K562 (cell line): ENCODE measurements at regions not wholly inside any gene's neighbourhood (a gene's known extent, or its start where the extent isn't known, plus 50 kb on each side); places are given as distances from the start of the nearest gene placed in this dataset.

Experiments
- ATAC-seq: fragments of 200-7000 bp; cut with Tn5 transposase; 3 replicates; pipeline ENCODE4 v1.9.1; 2020; ENCODE audit warnings: moderate library complexity
- BruUV-seq: library from RNA; stranded (reverse); fragments of 400-500 nt; replicated peaks from 2 replicates; lab custom pipeline; 2021; lab: Mats Ljungman, UMichigan
- CTCF ChIA-PET: fragments of 300-600 bp; formaldehyde crosslinking; extraction: SDS; loops from one replicate; lab custom pipeline; 2021; ENCODE audit warnings: low intra/inter-chr PET ratio; lab: Yijun Ruan, JAX
- POLR2A ChIA-PET: fragments of 300-600, 350-650 bp; sonication (Branson Sonifier 250); formaldehyde crosslinking; extraction: SDS; loops from one replicate; lab custom pipeline; 2021; ENCODE audit warnings: antibody characterized with exemption, inconsistent platforms; lab: Yijun Ruan, JAX
- DNase-seq, 4 experiments: peaks; one replicate each; pipeline versions ENCODE4 v3.0.0 to v3.0.0-alpha.2; 2011 to 2018; ENCODE audit warnings: low spot score in 3 of 4, mixed read lengths in 3 of 4; ENCODE audit errors: extremely low read depth in 1 of 4
- FAIRE-seq: peaks from 2 replicates; lab custom pipeline; 2011; peaks lifted over from hg19 to GRCh38; lab: Jason Lieb, UNC
- H2AFZ ChIP-seq: 2 replicates; pipeline ENCODE4 v1.6.0; 2011; ENCODE audit warnings: low read depth, low read length, control low read depth, inconsistent platforms
- H3K27ac ChIP-seq: fragments of 200-600 bp; 3 replicates; pipeline ENCODE4 v1.8.0; 2011; ENCODE audit warnings: low read depth, mild to moderate bottlenecking, control low read depth, inconsistent platforms, low read length, moderate library complexity, mixed read lengths; ENCODE audit errors: extremely low read depth
- H3K27me3 ChIP-seq, 2 experiments: fragments of 300-600 bp in 1 of 2; 2 replicates in 1 of 2; 3 replicates in 1 of 2; pipeline versions ENCODE4 v1.6.0 to v1.8.0; 2011; ENCODE audit warnings: inconsistent platforms in 2 of 2, low read length in 2 of 2, mild to moderate bottlenecking in 1 of 2, mixed read lengths in 1 of 2, moderate library complexity in 1 of 2; ENCODE audit not compliant: control insufficient read depth in 2 of 2, insufficient read depth in 2 of 2
- H3K36me3 ChIP-seq: fragments of 300-600 bp; 3 replicates; pipeline ENCODE4 v1.8.0; 2011; ENCODE audit warnings: mild to moderate bottlenecking, low read length, inconsistent platforms; ENCODE audit not compliant: control insufficient read depth, insufficient read depth
- H3K4me1 ChIP-seq, 2 experiments: fragments of 200-600 bp in 1 of 2; replicated peaks in 1 of 2; 2 replicates in 1 of 2; 3 replicates in 1 of 2; pipeline versions ENCODE4 v1.5.1 to v1.8.0; 2011; ENCODE audit warnings: inconsistent platforms in 2 of 2, low read length in 2 of 2, mild to moderate bottlenecking in 1 of 2, mixed read lengths in 1 of 2, moderate library complexity in 1 of 2; ENCODE audit not compliant: control insufficient read depth in 2 of 2, insufficient read depth in 2 of 2
- H3K4me2 ChIP-seq: 2 replicates; pipeline ENCODE4 v1.6.1; 2011; ENCODE audit warnings: low read length, control low read depth, inconsistent platforms, mixed read lengths; ENCODE audit not compliant: insufficient read depth
- H3K4me3 ChIP-seq: fragments of 200-600 bp; sonication (generic), shearing (Covaris generic); 2 replicates; pipeline ENCODE4 v1.5.1; 2016; ENCODE audit warnings: control low read depth, inconsistent platforms
- H3K79me2 ChIP-seq: fragments of 200-600 bp; 3 replicates; pipeline ENCODE4 v1.8.0; 2011; ENCODE audit warnings: low read length, inconsistent platforms; ENCODE audit not compliant: control insufficient read depth, insufficient read depth
- H3K9ac ChIP-seq, 2 experiments: 2 replicates each; pipeline versions ENCODE4 v1.6.0 to v1.6.1; 2011; ENCODE audit warnings: low read depth in 2 of 2, low read length in 2 of 2, control low read depth in 1 of 2, inconsistent platforms in 1 of 2, mild to moderate bottlenecking in 1 of 2, mixed read lengths in 1 of 2; ENCODE audit not compliant: insufficient read depth in 1 of 2
- H3K9me1 ChIP-seq: one replicate; pipeline ENCODE4 v1.6.0; 2011; ENCODE audit warnings: inconsistent platforms, mild to moderate bottlenecking, low read length, moderate library complexity; ENCODE audit not compliant: control insufficient read depth, insufficient read depth
- H3K9me3 ChIP-seq: replicated peaks from 2 replicates; pipeline ENCODE4 v1.5.1; 2011; ENCODE audit warnings: low read depth, low read length, inconsistent platforms; ENCODE audit not compliant: control insufficient read depth, insufficient read depth
- H4K20me1 ChIP-seq: replicated peaks from 2 replicates; pipeline ENCODE4 v1.6.1; 2011; ENCODE audit warnings: low read length, inconsistent platforms, mixed read lengths; ENCODE audit not compliant: control insufficient read depth, insufficient read depth
- CBX2 ChIP-seq: fragments of 200-600 bp; sonication (generic); IDR thresholded peaks from one replicate; pipeline ENCODE4 v1.6.1; 2012; ENCODE audit warnings: mild to moderate bottlenecking, low read length, inconsistent platforms; ENCODE audit not compliant: insufficient read depth, poor library complexity, severe bottlenecking
- CBX3 ChIP-seq, 2 experiments: IDR thresholded peaks; 1 replicate in 1 of 2; 2 replicates in 1 of 2; pipeline ENCODE4 v1.6.1; 2012; ENCODE audit warnings: inconsistent platforms in 2 of 2, low read length in 2 of 2, borderline replicate concordance in 1 of 2, control low read depth in 1 of 2
- NCOA2 ChIP-seq, 2 experiments: fragments of 450-650 bp; IDR thresholded peaks; 2 replicates each; pipeline ENCODE4 v1.6.1; 2018; ENCODE audit warnings: mild to moderate bottlenecking in 2 of 2, moderate library complexity in 1 of 2; ENCODE audit not compliant: partially characterized antibody in 2 of 2
- NCOR1 ChIP-seq: fragments of 450-650 bp; IDR thresholded peaks from 2 replicates; pipeline ENCODE4 v1.6.1; 2016; ENCODE audit warnings: mild to moderate bottlenecking, moderate library complexity
- PHF21A ChIP-seq: fragments of 450-650 bp; IDR thresholded peaks from 2 replicates; pipeline ENCODE4 v1.6.1; 2017; ENCODE audit warnings: low read depth, borderline replicate concordance
- THRAP3 ChIP-seq: fragments of 450-650 bp; IDR thresholded peaks from 2 replicates; pipeline ENCODE4 v1.6.1; 2016; ENCODE audit warnings: mild to moderate bottlenecking, inconsistent platforms, borderline replicate concordance
- ZNF282 ChIP-seq: sonication (generic); formaldehyde crosslinking; IDR thresholded peaks from 2 replicates; pipeline ENCODE4 v1.8.1; 2023; ENCODE audit warnings: missing genetic modification reagents
- ZSCAN32 ChIP-seq: fragments of 450-650 bp; formaldehyde crosslinking; IDR thresholded peaks from 2 replicates; pipeline ENCODE4 v1.4.0; 2020; ENCODE audit warnings: mild to moderate bottlenecking, moderate library complexity
- in situ Hi-C: fragments of 300-500 bp; cut with MboI; formaldehyde crosslinking; loops from 4 replicates; pipeline ENCODE4 v1.15.0; 2018; ENCODE audit warnings: inconsistent platforms, mixed read lengths
- intact Hi-C: fragments of 100-400 bp; cut with micrococcal nuclease; formaldehyde crosslinking; loops from 2 replicates; pipeline ENCODE4 v1.14.2; 2022
- TF ChIP-seq, protein P1 (sequence below): sonication (generic); formaldehyde crosslinking; IDR thresholded peaks from 2 replicates; pipeline ENCODE4 v1.8.0; 2022; ENCODE audit warnings: mild to moderate bottlenecking, missing genetic modification reagents

GRCh38 chr21:35202431-35202830 lies 153.3 kb upstream of the RUNX1 start:
- Histone ChIP-seq H3K9me1 (no peaks in the 10 kb centered on the region), H3K36me3 (no peaks in the 10 kb centered on the region), H3K9me3 (no peaks in the 10 kb centered on the region), H3K27ac (no peak overlapping the region), H3K79me2 (no peaks in the 10 kb centered on the region), H2AFZ (peak overlapping the region; percentile 99), H3K4me3 (no peak overlapping the region), H3K4me2 (no peak overlapping the region), H3K4me1 (peaks cover 24 to 51% of the 10 kb centered on the region in 2 experiments), H3K9ac (no peak overlapping the region), H3K27me3 (no peaks in the 10 kb centered on the region), H4K20me1 (no peaks in the 10 kb centered on the region)
- intact Hi-C loops = loop anchor here (10.0 kb wide), 2 partner anchors 302 to 458 kb away; no protein-coding TSS in a partner anchor
- CTCF ChIA-PET = no interaction called here
- no peak for TF ChIP-seq NCOR1
- no peak for TF ChIP-seq CBX3 (IDR thresholded peaks at IDR 0.05; ENCODE audit: borderline replicate concordance in 1 of 2, low read length in 2 of 2)
- TF ChIP-seq, protein P1, sequence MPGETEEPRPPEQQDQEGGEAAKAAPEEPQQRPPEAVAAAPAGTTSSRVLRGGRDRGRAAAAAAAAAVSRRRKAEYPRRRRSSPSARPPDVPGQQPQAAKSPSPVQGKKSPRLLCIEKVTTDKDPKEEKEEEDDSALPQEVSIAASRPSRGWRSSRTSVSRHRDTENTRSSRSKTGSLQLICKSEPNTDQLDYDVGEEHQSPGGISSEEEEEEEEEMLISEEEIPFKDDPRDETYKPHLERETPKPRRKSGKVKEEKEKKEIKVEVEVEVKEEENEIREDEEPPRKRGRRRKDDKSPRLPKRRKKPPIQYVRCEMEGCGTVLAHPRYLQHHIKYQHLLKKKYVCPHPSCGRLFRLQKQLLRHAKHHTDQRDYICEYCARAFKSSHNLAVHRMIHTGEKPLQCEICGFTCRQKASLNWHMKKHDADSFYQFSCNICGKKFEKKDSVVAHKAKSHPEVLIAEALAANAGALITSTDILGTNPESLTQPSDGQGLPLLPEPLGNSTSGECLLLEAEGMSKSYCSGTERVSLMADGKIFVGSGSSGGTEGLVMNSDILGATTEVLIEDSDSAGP (CRISPR knock-in tag) = no peak
- no peak for TF ChIP-seq THRAP3
- no peak for TF ChIP-seq CBX2
- TF ChIP-seq ZNF282 (CRISPR knock-in tag) = no peak
- no peak for TF ChIP-seq NCOA2 (IDR thresholded peaks at IDR 0.05; ENCODE audit: partially characterized antibody in 2 of 2)
- TF ChIP-seq PHF21A = no peak
- no peak for TF ChIP-seq ZSCAN32 (CRISPR knock-in tag)
- no peak for ATAC-seq
- POLR2A ChIA-PET = interaction anchor here (0.6 kb wide), 1 partner anchor 144 kb away, joined by 3 read pairs; no protein-coding TSS in a partner anchor
- no peak for FAIRE-seq
- in situ Hi-C loops = no loop called here
- no peak for DNase-seq
- no TSS peak for BruUV-seq
